Colon (tissue), 2 donors: ENCODE measurements at regions not wholly inside any gene's neighbourhood (a gene's known extent, or its start where the extent isn't known, plus 50 kb on each side); places are given as distances from the start of the nearest gene placed in this dataset.

Experiments used
- FAIRE-seq: peaks from 2 replicates; lab custom pipeline; 2012; peaks lifted over from hg19 to GRCh38; lab: Jason Lieb, UNC
- donor health status: control.
- donor health status: control.

- FAIRE-seq = no peak
Observed at GRCh38 chr14:44712024-44712815, 205.1 kb upstream of the FSCB start.

- FAIRE-seq = no peak
Observed at GRCh38 chr14:44701563-44702263, 194.6 kb upstream of the FSCB start.

GRCh38 chr14:44700694-44701093, 193.6 kb upstream of the FSCB start:
- no peak for FAIRE-seq

GRCh38 chr14:44700184-44700583, 193.1 kb upstream of the FSCB start:
- no peak for FAIRE-seq

GRCh38 chr14:44699391-44699790, 192.3 kb upstream of the FSCB start:
- no peak for FAIRE-seq

- FAIRE-seq = no peak
Observed at GRCh38 chr14:44669496-44669895, 162.4 kb upstream of the FSCB start.

GRCh38 chr14:44663136-44663535, 156.1 kb upstream of the FSCB start:
- no peak for FAIRE-seq

GRCh38 chr14:44662250-44662891, 155.3 kb upstream of the FSCB start:
- no peak for FAIRE-seq

- FAIRE-seq = no peak
Observed at GRCh38 chr14:44658389-44658696, 151.3 kb upstream of the FSCB start.

GRCh38 chr14:44657696-44658388, 150.8 kb upstream of the FSCB start:
- FAIRE-seq = no peak

GRCh38 chr14:44657203-44657602, 150.1 kb upstream of the FSCB start:
- no peak for FAIRE-seq

GRCh38 chr14:44654591-44654990, 147.5 kb upstream of the FSCB start:
- no peak for FAIRE-seq

- FAIRE-seq = no peak
Observed at GRCh38 chr14:44653641-44654040, 146.6 kb upstream of the FSCB start.

- FAIRE-seq = no peak
Observed at GRCh38 chr14:44652640-44653039, 145.6 kb upstream of the FSCB start.

GRCh38 chr14:44649061-44649460, 142.0 kb upstream of the FSCB start:
- no peak for FAIRE-seq

- FAIRE-seq = no peak
Observed at GRCh38 chr14:44640416-44640815, 133.3 kb upstream of the FSCB start.

GRCh38 chr14:44639781-44640385, 132.8 kb upstream of the FSCB start:
- FAIRE-seq = no peak

GRCh38 chr14:44634692-44635091, 127.6 kb upstream of the FSCB start:
- no peak for FAIRE-seq

- no peak for FAIRE-seq
Observed at GRCh38 chr14:44626423-44626822, 119.3 kb upstream of the FSCB start.

GRCh38 chr14:44625098-44625497, 118.0 kb upstream of the FSCB start:
- FAIRE-seq = no peak

GRCh38 chr14:44620121-44621019, 113.3 kb upstream of the FSCB start:
- no peak for FAIRE-seq
